DMS 273 (cell line): ENCODE measurements at regions not wholly inside any gene's neighbourhood (a gene's known extent, or its start where the extent isn't known, plus 50 kb on each side); places are given as distances from the start of the nearest gene placed in this dataset.

ENCODE experiments used
- DNase-seq: peaks from one replicate; lab custom pipeline; 2025; ENCODE audit not compliant: unreplicated experiment; lab: John Stamatoyannopoulos, UW

DNA sequence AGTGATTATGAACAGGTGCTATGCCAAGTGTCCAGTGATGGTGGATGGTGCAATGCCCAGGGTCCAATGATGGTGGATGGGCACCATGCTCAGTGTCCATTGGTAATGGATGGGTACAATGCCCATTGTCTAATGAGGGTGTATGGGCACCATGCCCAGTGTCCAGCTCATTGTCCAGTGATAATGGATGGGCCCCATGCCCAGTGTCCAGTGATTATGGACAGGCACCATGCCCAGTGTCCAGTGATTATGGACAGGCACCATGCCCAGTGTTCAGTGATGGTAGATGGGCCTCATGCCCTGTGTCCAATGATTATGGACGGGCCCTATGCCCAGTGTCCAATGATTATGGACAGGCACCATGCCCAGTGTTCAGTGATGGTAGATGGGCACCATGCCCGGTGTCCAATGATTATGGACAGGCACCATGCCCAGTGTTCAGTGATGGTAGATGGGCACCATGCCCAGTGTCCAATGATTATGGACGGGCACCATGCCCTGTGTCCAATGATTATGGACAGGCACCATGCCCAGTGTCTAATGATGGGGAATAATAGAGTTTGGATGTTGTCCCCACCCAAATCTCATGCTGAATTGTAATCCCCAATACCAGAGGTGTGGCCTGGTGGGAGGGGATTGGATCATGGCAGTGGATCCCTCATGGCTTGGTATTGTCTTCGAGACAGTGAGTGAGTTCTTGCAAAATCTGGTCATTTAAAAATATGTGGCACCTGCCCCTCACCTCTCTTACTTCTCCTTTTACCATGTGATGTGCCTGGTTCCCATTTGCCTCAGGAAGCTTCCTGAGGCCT is 87.8 kb downstream of the ANKRD10 start:
- no peak for DNase-seq
